ENCODE measurements at regions not wholly inside any gene's neighbourhood (a gene's known extent, or its start where the extent isn't known, plus 50 kb on each side); places are given as distances from the start of the nearest gene placed in this dataset.
"Not testable (repeated sequence)": the region's sequence is repeated elsewhere in the genome, so short reads cannot be mapped to it uniquely, and the experiment has no call there.

GRCh38 chr4:13903061-13903460 is 275.5 kb upstream of the BOD1L1 start:
- DNase-seq, result no peak

GRCh38 chr4:13903901-13904300 is 276.4 kb upstream of the BOD1L1 start:
- no peak for DNase-seq

- DNase-seq, result no peak
Measured at GRCh38 chr4:13905543-13905942, 278.0 kb upstream of the BOD1L1 start.

- no peak for DNase-seq
Measured at GRCh38 chr4:13906727-13907126, 279.2 kb upstream of the BOD1L1 start.

GRCh38 chr4:13907255-13907751 is 279.8 kb upstream of the BOD1L1 start:
- peak; percentile 35 for DNase-seq

- no peak for DNase-seq
Measured at GRCh38 chr4:13908455-13908854, 280.9 kb upstream of the BOD1L1 start.

- DNase-seq, result no peak
Measured at GRCh38 chr4:13910556-13910955, 283.0 kb upstream of the BOD1L1 start.

GRCh38 chr4:13911256-13911655 is 283.7 kb upstream of the BOD1L1 start:
- DNase-seq, result no peak

GRCh38 chr4:13912436-13912925 is 285.0 kb upstream of the BOD1L1 start:
- DNase-seq, result peak; percentile 22

GRCh38 chr4:13912966-13913365 is 285.4 kb upstream of the BOD1L1 start:
- DNase-seq, result peak; percentile 8

- DNase-seq, result no peak
Measured at GRCh38 chr4:13917015-13917414, 289.5 kb upstream of the BOD1L1 start.

- no peak for DNase-seq
Measured at GRCh38 chr4:13918110-13918509, 290.6 kb upstream of the BOD1L1 start.

GRCh38 chr4:13918991-13919441 is 291.5 kb upstream of the BOD1L1 start:
- no peak for DNase-seq

GRCh38 chr4:13920111-13920875 is 292.8 kb upstream of the BOD1L1 start:
- DNase-seq, result no peak

- DNase-seq, result peak; percentile 33
Measured at GRCh38 chr4:13920901-13921300, 293.4 kb upstream of the BOD1L1 start.

- DNase-seq, result no peak
Measured at GRCh38 chr4:13921805-13922204, 294.3 kb upstream of the BOD1L1 start.

- DNase-seq, result no peak
Measured at GRCh38 chr4:13922459-13922858, 294.9 kb upstream of the BOD1L1 start.

- DNase-seq, result no peak
Measured at GRCh38 chr4:13922873-13923645, 295.5 kb upstream of the BOD1L1 start.

- DNase-seq, result not testable (repeated sequence)
Measured at GRCh38 chr4:13924900-13925299, 297.4 kb upstream of the BOD1L1 start.

GRCh38 chr4:13928214-13928613 is 300.7 kb upstream of the BOD1L1 start:
- DNase-seq, result peak; percentile 14

- no peak for DNase-seq
Measured at GRCh38 chr4:13930155-13930554, 302.6 kb upstream of the BOD1L1 start.

GRCh38 chr4:13933191-13933590 is 305.7 kb upstream of the BOD1L1 start:
- DNase-seq, result peak; percentile 10

GRCh38 chr4:13938299-13938698 is 310.8 kb upstream of the BOD1L1 start:
- no peak for DNase-seq

GRCh38 chr4:13940921-13941320 is 313.4 kb upstream of the BOD1L1 start:
- DNase-seq, result no peak

All from hematopoietic multipotent progenitor cell treated with erythropoietin and hydrocortisone succinate and interleukin-3 and kit ligand, for 4 days (in vitro differentiated cells).